ENCODE measurements at regions not wholly inside any gene's neighbourhood (a gene's known extent, or its start where the extent isn't known, plus 50 kb on each side); places are given as distances from the start of the nearest gene placed in this dataset.

- H3K36me3 ChIP-seq (ENCODE audit: insufficient read depth, low read length) = no peaks in the 10 kb centered on the region
- no peak for TF ChIP-seq CTCF (IDR thresholded peaks at IDR 0.05; ENCODE audit: extremely low read depth, low read depth, low read length)
Measured at GRCh38 chr1:194042736-194043135, 856.3 kb upstream of the B3GALT2 start.

GRCh38 chr1:194040496-194040895 is 854.1 kb upstream of the B3GALT2 start:
- H4K20me1 ChIP-seq (ENCODE audit: insufficient read depth, low read length) = no peaks in the 10 kb centered on the region
- no peak overlapping the region for H3K4me2 ChIP-seq (ENCODE audit: insufficient read depth, low read length)
- H3K27me3 ChIP-seq (ENCODE audit: insufficient read depth, low read length) = no peaks in the 10 kb centered on the region
- H3K4me1 ChIP-seq (ENCODE audit: insufficient read depth, low read length) = no peaks in the 10 kb centered on the region
- H3K36me3 ChIP-seq (ENCODE audit: insufficient read depth, low read length) = no peaks in the 10 kb centered on the region
- TF ChIP-seq CTCF (IDR thresholded peaks at IDR 0.05; ENCODE audit: extremely low read depth, low read depth, low read length) = no peak
- H3K27ac ChIP-seq (ENCODE audit: low read depth, low read length) = no peak overlapping the region
- H3K79me2 ChIP-seq (ENCODE audit: insufficient read depth, low read length) = no peaks in the 10 kb centered on the region
- no peak overlapping the region for H3K4me3 ChIP-seq (ENCODE audit: insufficient read depth, low read length)
- H3K9me3 ChIP-seq (ENCODE audit: low read depth, low read length) = peaks cover 2% of the 10 kb centered on the region
- no peak for DNase-seq (ENCODE audit: insufficient read length, low spot score, missing footprints)
- no peak overlapping the region for H2AFZ ChIP-seq (ENCODE audit: low read length)

More at GRCh38 chr1:194042736-194043135, 856.3 kb upstream of the B3GALT2 start:
- Histone ChIP-seq H3K4me3 (ENCODE audit: insufficient read depth, low read length) (no peak overlapping the region), H3K9me3 (ENCODE audit: low read depth, low read length) (peaks cover 2% of the 10 kb centered on the region), H3K4me1 (ENCODE audit: insufficient read depth, low read length) (no peaks in the 10 kb centered on the region), H2AFZ (ENCODE audit: low read length) (no peak overlapping the region), H3K27ac (ENCODE audit: low read depth, low read length) (no peak overlapping the region), H3K79me2 (ENCODE audit: insufficient read depth, low read length) (no peaks in the 10 kb centered on the region), H3K4me2 (ENCODE audit: insufficient read depth, low read length) (no peak overlapping the region), H4K20me1 (ENCODE audit: insufficient read depth, low read length) (no peaks in the 10 kb centered on the region), H3K27me3 (ENCODE audit: insufficient read depth, low read length) (no peaks in the 10 kb centered on the region)
- DNase-seq (ENCODE audit: insufficient read length, low spot score, missing footprints) = no peak

GRCh38 chr1:194039578-194039977 is 853.2 kb upstream of the B3GALT2 start:
- Histone ChIP-seq H2AFZ (ENCODE audit: low read length) (no peak overlapping the region), H3K36me3 (ENCODE audit: insufficient read depth, low read length) (no peaks in the 10 kb centered on the region), H3K27ac (ENCODE audit: low read depth, low read length) (no peak overlapping the region), H4K20me1 (ENCODE audit: insufficient read depth, low read length) (no peaks in the 10 kb centered on the region), H3K9me3 (ENCODE audit: low read depth, low read length) (peaks cover 2% of the 10 kb centered on the region), H3K79me2 (ENCODE audit: insufficient read depth, low read length) (no peaks in the 10 kb centered on the region), H3K4me3 (ENCODE audit: insufficient read depth, low read length) (no peak overlapping the region), H3K27me3 (ENCODE audit: insufficient read depth, low read length) (no peaks in the 10 kb centered on the region), H3K4me2 (ENCODE audit: insufficient read depth, low read length) (no peak overlapping the region), H3K4me1 (ENCODE audit: insufficient read depth, low read length) (no peaks in the 10 kb centered on the region)
- DNase-seq (ENCODE audit: insufficient read length, low spot score, missing footprints) = no peak
- no peak for TF ChIP-seq CTCF (IDR thresholded peaks at IDR 0.05; ENCODE audit: extremely low read depth, low read depth, low read length)

- TF ChIP-seq CTCF (IDR thresholded peaks at IDR 0.05; ENCODE audit: extremely low read depth, low read depth, low read length) = no peak
Measured at GRCh38 chr1:194033646-194034045, 847.2 kb upstream of the B3GALT2 start.

More at GRCh38 chr1:194033646-194034045, 847.2 kb upstream of the B3GALT2 start:
- H3K79me2 ChIP-seq (ENCODE audit: insufficient read depth, low read length) = no peaks in the 10 kb centered on the region
- DNase-seq (ENCODE audit: insufficient read length, low spot score, missing footprints) = no peak
- H3K27ac ChIP-seq (ENCODE audit: low read depth, low read length) = no peak overlapping the region
- H3K4me3 ChIP-seq (ENCODE audit: insufficient read depth, low read length) = no peak overlapping the region
- H3K9me3 ChIP-seq (ENCODE audit: low read depth, low read length) = peaks cover 5% of the 10 kb centered on the region
- H4K20me1 ChIP-seq (ENCODE audit: insufficient read depth, low read length) = no peaks in the 10 kb centered on the region
- H3K4me1 ChIP-seq (ENCODE audit: insufficient read depth, low read length) = no peaks in the 10 kb centered on the region
- H3K4me2 ChIP-seq (ENCODE audit: insufficient read depth, low read length) = no peak overlapping the region
- no peaks in the 10 kb centered on the region for H3K36me3 ChIP-seq (ENCODE audit: insufficient read depth, low read length)
- H3K27me3 ChIP-seq (ENCODE audit: insufficient read depth, low read length) = no peaks in the 10 kb centered on the region
- no peak overlapping the region for H2AFZ ChIP-seq (ENCODE audit: low read length)

All from osteoblast (primary cell).